ENCODE measurements at regions not wholly inside any gene's neighbourhood (a gene's known extent, or its start where the extent isn't known, plus 50 kb on each side); places are given as distances from the start of the nearest gene placed in this dataset.
"Not testable (repeated sequence)": the region's sequence is repeated elsewhere in the genome, so short reads cannot be mapped to it uniquely, and the experiment has no call there.

- TF ChIP-seq CTCF (conservative IDR thresholded peaks at IDR 0.05) (no peak), ZFX (IDR thresholded peaks at IDR 0.05) (no peak)
- H3K27ac ChIP-seq = no peak overlapping the region
These were observed 379.6 kb downstream of the MLLT3 start for GRCh38 chr9:20242510-20243189.

- TF ChIP-seq CTCF (conservative IDR thresholded peaks at IDR 0.05) = no peak
- TF ChIP-seq ZFX (IDR thresholded peaks at IDR 0.05) = no peak
- H3K27ac ChIP-seq = no peak overlapping the region
These were observed 381.8 kb downstream of the MLLT3 start for GRCh38 chr9:20240498-20240897.

- TF ChIP-seq ZFX (IDR thresholded peaks at IDR 0.05) = no peak
- TF ChIP-seq CTCF (conservative IDR thresholded peaks at IDR 0.05) = no peak
These were observed 383.4 kb downstream of the MLLT3 start for GRCh38 chr9:20238921-20239320.

GRCh38 chr9:20237686-20238085, 384.6 kb downstream of the MLLT3 start:
- H3K27ac ChIP-seq = no peak overlapping the region
- no peak for TF ChIP-seq CTCF (conservative IDR thresholded peaks at IDR 0.05)
- TF ChIP-seq ZFX (IDR thresholded peaks at IDR 0.05) = no peak

More at GRCh38 chr9:20238921-20239320, 383.4 kb downstream of the MLLT3 start:
- H3K27ac ChIP-seq = no peak overlapping the region

GRCh38 chr9:20236676-20237075, 385.6 kb downstream of the MLLT3 start:
- no peak overlapping the region for H3K27ac ChIP-seq
- TF ChIP-seq CTCF (conservative IDR thresholded peaks at IDR 0.05) (no peak), ZFX (IDR thresholded peaks at IDR 0.05) (no peak)

- not testable (repeated sequence) for H3K27ac ChIP-seq
These were observed 387.1 kb downstream of the MLLT3 start for GRCh38 chr9:20235206-20235605.

- TF ChIP-seq ZFX (IDR thresholded peaks at IDR 0.05) (no peak), CTCF (conservative IDR thresholded peaks at IDR 0.05) (no peak)
- no peak overlapping the region for H3K27ac ChIP-seq
These were observed 394.2 kb downstream of the MLLT3 start for GRCh38 chr9:20228096-20228495.

Data from C4-2B (cell line).